OCI-LY3 (cell line): ENCODE measurements at regions not wholly inside any gene's neighbourhood (a gene's known extent, or its start where the extent isn't known, plus 50 kb on each side); places are given as distances from the start of the nearest gene placed in this dataset.

ENCODE experiments used
- H2AFZ ChIP-seq: fragments of 200-600, 300-600 bp; shearing (Covaris generic); 2 replicates; pipeline ENCODE4 v1.6.0; 2014; ENCODE audit warnings: antibody characterized with exemption, low read depth, low read length
- H3K27ac ChIP-seq: fragments of 200-600, 300-600 bp; sonication (generic); 2 replicates; pipeline ENCODE4 v1.5.1; 2014; ENCODE audit warnings: mild to moderate bottlenecking, low read length, moderate library complexity, mixed read lengths
- H3K27me3 ChIP-seq: fragments of 200-600, 300-600 bp; sonication (generic); 2 replicates; pipeline ENCODE4 v1.6.1; 2014; ENCODE audit warnings: low read depth, low read length, mixed read lengths
- H3K36me3 ChIP-seq: fragments of 200-600, 300-600 bp; sonication (generic); replicated peaks from 2 replicates; pipeline ENCODE3; 2014; ENCODE audit warnings: low read depth, low read length, mixed read lengths
- H3K4me1 ChIP-seq: fragments of 300-600, 200-600 bp; sonication (generic); 2 replicates; pipeline ENCODE4 v1.6.1; 2014; ENCODE audit warnings: low read length, mixed read lengths
- H3K4me2 ChIP-seq: fragments of 200-600, 300-600 bp; sonication (generic); 2 replicates; pipeline ENCODE4 v1.6.1; 2014; ENCODE audit warnings: low read length, mixed read lengths
- H3K4me3 ChIP-seq: fragments of 300-600, 200-600 bp; sonication (generic); 2 replicates; pipeline ENCODE4 v1.5.1; 2014; ENCODE audit warnings: antibody characterized with exemption, mild to moderate bottlenecking, low read length, moderate library complexity
- H3K79me2 ChIP-seq: fragments of 300-600, 200-600 bp; shearing (Covaris generic); 2 replicates; pipeline ENCODE4 v1.6.1; 2014; ENCODE audit warnings: mild to moderate bottlenecking, low read length, mixed read lengths
- H3K9ac ChIP-seq: fragments of 300-600, 200-600 bp; shearing (Covaris generic); 2 replicates; pipeline ENCODE4 v1.6.0; 2014; ENCODE audit warnings: mild to moderate bottlenecking, low read length, moderate library complexity
- H3K9me3 ChIP-seq: fragments of 200-600, 300-600 bp; shearing (Covaris generic); 2 replicates; pipeline ENCODE4 v1.6.1; 2014; ENCODE audit warnings: low read length, mixed read lengths; ENCODE audit not compliant: insufficient read depth
- H4K20me1 ChIP-seq: fragments of 200-600, 300-600 bp; sonication (generic); 2 replicates; pipeline ENCODE4 v1.6.1; 2016; ENCODE audit warnings: low read length, mixed read lengths; ENCODE audit not compliant: insufficient read depth
- CTCF ChIP-seq: fragments of 200-600, 300-600 bp; sonication (generic); IDR thresholded peaks from 2 replicates; pipeline ENCODE4 v1.5.1; 2014; ENCODE audit warnings: antibody characterized with exemption, low read length, low read depth
- EZH2phosphoT487 ChIP-seq: fragments of 200-600 bp; shearing (Covaris generic); IDR thresholded peaks from 2 replicates; pipeline ENCODE4 v1.6.1; 2018; ENCODE audit warnings: antibody characterized with exemption, mixed run types, low read depth

- no peak overlapping the region for H2AFZ ChIP-seq
- H3K9ac ChIP-seq = no peak overlapping the region
- H3K27me3 ChIP-seq = no peaks in the 10 kb centered on the region
- TF ChIP-seq CTCF = no peak
- TF ChIP-seq EZH2phosphoT487 = no peak
- no peaks in the 10 kb centered on the region for H3K79me2 ChIP-seq
- no peak overlapping the region for H3K4me3 ChIP-seq
- H3K36me3 ChIP-seq = no peaks in the 10 kb centered on the region
- no peaks in the 10 kb centered on the region for H3K4me1 ChIP-seq
- no peak overlapping the region for H3K27ac ChIP-seq
- H3K9me3 ChIP-seq = no peaks in the 10 kb centered on the region
- no peaks in the 10 kb centered on the region for H4K20me1 ChIP-seq
- no peak overlapping the region for H3K4me2 ChIP-seq
Observed at GRCh38 chr12:38409511-38409910, 92.9 kb downstream of the ALG10B start.

- no peaks in the 10 kb centered on the region for H3K79me2 ChIP-seq
Observed at GRCh38 chr12:38411426-38411825, 94.9 kb downstream of the ALG10B start.

GRCh38 chr12:38411946-38412345, 95.4 kb downstream of the ALG10B start:
- no peak overlapping the region for H3K27ac ChIP-seq
- H3K4me2 ChIP-seq = no peak overlapping the region
- no peak overlapping the region for H3K4me3 ChIP-seq
- no peaks in the 10 kb centered on the region for H3K36me3 ChIP-seq
- no peaks in the 10 kb centered on the region for H3K4me1 ChIP-seq
- no peaks in the 10 kb centered on the region for H4K20me1 ChIP-seq
- no peaks in the 10 kb centered on the region for H3K27me3 ChIP-seq
- no peaks in the 10 kb centered on the region for H3K79me2 ChIP-seq
- H2AFZ ChIP-seq = no peak overlapping the region
- no peaks in the 10 kb centered on the region for H3K9me3 ChIP-seq
- H3K9ac ChIP-seq = no peak overlapping the region
- TF ChIP-seq EZH2phosphoT487 = no peak
- no peak for TF ChIP-seq CTCF

More at GRCh38 chr12:38411426-38411825, 94.9 kb downstream of the ALG10B start:
- no peak overlapping the region for H3K27ac ChIP-seq
- H3K4me2 ChIP-seq = no peak overlapping the region
- H3K9ac ChIP-seq = no peak overlapping the region
- H3K27me3 ChIP-seq = no peaks in the 10 kb centered on the region
- H3K4me3 ChIP-seq = no peak overlapping the region
- H3K36me3 ChIP-seq = no peaks in the 10 kb centered on the region
- H3K9me3 ChIP-seq = no peaks in the 10 kb centered on the region
- no peaks in the 10 kb centered on the region for H3K4me1 ChIP-seq
- TF ChIP-seq EZH2phosphoT487 = no peak
- no peak for TF ChIP-seq CTCF
- no peak overlapping the region for H2AFZ ChIP-seq
- no peaks in the 10 kb centered on the region for H4K20me1 ChIP-seq

GRCh38 chr12:38417101-38417500, 100.5 kb downstream of the ALG10B start:
- Histone ChIP-seq H3K79me2 (no peaks in the 10 kb centered on the region), H2AFZ (no peak overlapping the region), H3K27me3 (no peaks in the 10 kb centered on the region), H3K9me3 (no peaks in the 10 kb centered on the region), H3K4me1 (no peaks in the 10 kb centered on the region), H3K4me2 (no peak overlapping the region), H3K36me3 (no peaks in the 10 kb centered on the region), H3K9ac (no peak overlapping the region), H4K20me1 (no peaks in the 10 kb centered on the region), H3K27ac (no peak overlapping the region), H3K4me3 (no peak overlapping the region)
- no peak for TF ChIP-seq CTCF
- TF ChIP-seq EZH2phosphoT487 = no peak
